Dermis blood vessel endothelial cell (primary cell): ENCODE measurements at regions not wholly inside any gene's neighbourhood (a gene's known extent, or its start where the extent isn't known, plus 50 kb on each side); places are given as distances from the start of the nearest gene placed in this dataset.
"Not testable (repeated sequence)": the region's sequence is repeated elsewhere in the genome, so short reads cannot be mapped to it uniquely, and the experiment has no call there.

Experiments used
- DNase-seq: peaks from one replicate; pipeline ENCODE4 v3.0.0; 2010

DNA sequence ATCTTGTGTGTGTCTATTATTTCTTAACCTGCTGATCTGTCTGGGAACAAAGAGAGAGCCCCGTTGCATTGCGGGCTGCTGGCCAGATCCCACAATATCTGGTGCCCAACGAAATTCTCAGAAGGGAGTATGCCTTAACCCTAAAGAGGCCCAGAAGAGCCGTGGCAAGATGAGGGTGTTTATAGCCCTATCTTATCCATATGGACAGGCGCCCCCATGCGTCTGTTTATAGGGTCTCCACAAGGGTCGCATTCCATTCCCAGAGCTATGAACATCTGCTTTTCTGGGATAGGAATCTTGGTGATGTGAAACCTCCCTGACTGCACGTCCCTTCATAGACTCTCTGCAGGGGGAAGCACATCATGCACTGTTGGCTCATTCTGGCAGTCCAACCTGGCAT lies 1262.5 kb downstream of the RAPGEF2 start:
- not testable (repeated sequence) for DNase-seq

DNA sequence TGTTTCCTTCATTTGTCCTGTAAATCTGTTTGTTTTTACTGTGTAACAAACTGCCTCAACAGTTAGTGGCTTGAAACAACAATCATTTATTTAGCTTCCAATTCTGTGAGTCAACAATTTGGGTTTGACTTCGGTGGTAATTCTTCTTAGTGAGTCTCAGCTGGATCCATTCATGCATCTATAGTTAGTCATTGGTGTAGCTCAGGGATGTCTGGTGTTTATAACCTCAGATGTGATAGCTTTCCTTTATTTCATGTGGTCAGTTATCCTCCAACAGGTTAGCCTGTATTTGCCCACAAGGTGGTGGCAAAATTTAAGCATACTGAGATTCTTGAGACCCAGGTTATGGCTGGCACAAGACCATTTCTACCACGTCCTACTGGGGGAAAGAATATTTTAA lies 1267.2 kb downstream of the RAPGEF2 start:
- no peak for DNase-seq

DNA sequence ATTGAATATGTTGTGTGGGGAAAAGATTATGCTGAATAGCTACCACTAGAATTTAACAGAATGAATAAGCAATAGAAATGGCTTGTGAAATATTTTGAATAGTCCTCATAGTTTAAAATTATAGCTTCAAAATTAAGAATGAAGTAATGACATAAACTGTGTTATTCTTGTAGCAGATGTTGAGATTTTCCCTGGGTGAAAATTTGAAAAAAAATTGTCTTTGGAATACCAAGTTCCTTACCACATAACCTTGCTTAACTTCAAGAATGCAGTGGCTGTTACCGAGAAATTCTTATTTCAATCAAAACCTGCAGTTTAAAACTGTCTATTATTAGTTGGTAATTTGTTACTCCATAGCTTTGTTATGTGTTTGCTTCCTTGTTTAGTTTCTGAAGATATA lies 1268.6 kb downstream of the RAPGEF2 start:
- no peak for DNase-seq

DNA sequence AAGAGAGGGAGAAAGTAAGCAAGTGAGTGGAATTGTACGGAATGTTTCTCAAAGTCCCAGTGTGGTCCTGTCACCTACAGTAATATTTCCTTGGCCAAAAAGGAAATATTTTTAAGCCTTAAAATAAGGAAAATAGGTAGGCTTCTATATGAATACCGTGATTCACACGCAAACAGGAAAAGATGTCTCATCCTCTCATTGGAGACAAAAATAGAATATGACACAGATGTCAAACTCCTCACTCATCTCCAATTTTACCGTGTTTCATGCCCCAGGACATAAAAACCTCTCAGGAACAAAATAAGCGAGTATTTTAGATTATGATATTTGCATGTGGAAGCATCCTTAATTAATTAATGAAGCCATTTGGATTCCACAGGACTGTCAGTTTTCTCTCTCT lies 1269.5 kb downstream of the RAPGEF2 start:
- DNase-seq: no peak

DNA sequence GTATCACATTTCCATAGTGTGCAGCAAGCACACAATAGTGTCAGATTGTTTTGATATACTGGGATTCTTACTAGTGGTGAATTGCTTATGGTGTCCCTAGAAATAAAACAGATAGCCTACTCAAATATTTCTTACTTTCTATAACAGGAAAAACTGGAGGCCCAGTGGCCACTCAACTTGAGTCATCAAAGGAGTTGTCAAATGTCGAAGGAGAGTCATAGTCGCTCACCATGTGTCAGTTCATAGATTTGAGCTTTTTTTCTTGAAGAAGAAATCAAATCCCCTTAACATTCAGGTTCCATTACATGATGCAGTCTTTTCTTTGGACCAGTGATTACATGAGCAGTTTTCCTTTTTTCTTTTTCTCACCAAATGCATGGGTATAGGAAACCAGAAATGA lies 1271.0 kb downstream of the RAPGEF2 start:
- no peak for DNase-seq

DNA sequence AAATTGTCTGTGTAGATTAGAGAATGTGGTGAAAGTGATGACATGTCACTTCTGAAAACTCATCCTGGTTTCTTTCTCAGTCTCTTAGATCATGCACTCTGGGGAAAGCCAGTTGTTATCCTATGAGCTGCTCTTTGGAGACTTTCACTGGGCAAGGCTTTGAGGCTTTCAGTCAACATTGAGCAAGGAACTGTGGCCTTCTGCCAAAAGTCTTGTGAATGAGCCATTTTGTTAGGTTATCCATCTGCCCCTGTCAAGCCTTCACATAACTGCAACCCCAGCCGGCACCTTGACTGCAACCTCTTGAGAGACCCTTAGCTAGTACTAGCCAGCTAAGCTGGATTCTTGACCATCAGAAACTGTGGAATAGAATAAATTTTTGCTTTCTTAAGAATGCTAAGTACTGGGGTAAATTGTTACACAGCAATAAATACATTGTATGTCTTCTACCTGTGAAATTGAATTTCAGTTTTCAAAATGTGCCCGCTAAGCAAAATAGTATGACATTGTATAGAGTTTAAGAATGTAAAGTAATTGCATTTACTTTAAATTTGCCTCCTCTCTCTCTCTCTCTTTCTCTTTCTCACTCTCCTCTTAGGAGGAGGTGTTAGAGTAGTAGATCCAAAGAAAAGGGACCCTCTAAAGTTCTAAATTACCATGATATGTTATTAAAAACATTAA lies 1273.0 kb downstream of the RAPGEF2 start:
- no peak for DNase-seq

DNA sequence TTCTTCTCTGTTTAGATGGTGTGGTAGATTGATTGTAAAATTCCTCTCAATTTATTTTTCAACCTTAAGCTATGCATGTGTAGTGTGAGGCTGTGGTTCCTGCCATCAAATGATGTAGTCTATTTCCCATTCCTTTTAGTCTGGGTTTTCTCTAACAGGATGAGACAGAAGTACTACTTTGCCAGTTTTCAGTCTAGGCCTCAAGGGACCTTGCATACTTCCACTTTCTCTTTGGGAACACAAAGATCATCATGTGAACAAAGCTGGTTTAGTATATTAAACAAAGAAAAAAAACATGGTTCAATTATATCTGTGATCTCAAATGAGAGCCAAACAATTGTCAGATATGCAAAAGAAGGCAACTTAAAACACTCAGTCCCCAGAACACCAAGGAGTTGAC lies 1284.0 kb downstream of the RAPGEF2 start:
- DNase-seq: no peak

DNA sequence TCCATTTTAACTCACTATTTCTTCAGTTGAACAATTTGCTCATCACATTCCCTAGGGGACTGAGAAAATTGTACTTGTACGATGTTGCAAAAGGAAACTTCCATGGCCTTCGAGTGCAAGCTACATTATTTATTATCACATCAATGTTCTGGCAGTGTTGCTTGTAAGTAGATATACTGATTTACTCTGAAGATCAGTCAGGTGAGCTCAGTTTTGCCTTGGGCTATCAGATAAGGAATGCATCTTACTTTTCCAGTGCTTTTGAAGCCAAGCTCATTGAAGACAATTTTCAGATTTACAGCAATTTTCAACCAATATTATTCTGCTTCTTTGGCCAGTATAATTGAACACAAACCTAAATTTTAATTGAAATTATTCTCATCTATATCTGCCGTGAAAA lies 1296.9 kb downstream of the RAPGEF2 start:
- DNase-seq: no peak

DNA sequence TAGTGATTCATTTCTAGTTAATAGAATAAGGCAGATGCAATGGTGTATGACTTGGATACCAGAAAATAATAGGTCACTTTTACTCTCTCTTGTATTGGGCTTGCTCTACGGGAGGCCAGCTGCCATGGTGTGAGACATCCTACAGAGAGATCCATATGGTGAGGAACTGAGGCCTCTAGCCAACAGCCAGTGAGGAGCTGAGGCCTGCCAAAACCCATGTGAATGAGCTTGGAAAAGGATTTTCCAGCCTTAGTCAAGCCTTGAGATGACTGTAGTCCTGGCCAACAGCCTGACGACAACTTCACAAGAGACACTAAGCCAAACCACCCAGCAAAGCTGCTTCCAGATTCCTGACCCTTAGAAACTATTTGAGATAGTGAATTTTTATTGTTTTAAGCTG lies 1300.2 kb downstream of the RAPGEF2 start:
- no peak for DNase-seq

DNA sequence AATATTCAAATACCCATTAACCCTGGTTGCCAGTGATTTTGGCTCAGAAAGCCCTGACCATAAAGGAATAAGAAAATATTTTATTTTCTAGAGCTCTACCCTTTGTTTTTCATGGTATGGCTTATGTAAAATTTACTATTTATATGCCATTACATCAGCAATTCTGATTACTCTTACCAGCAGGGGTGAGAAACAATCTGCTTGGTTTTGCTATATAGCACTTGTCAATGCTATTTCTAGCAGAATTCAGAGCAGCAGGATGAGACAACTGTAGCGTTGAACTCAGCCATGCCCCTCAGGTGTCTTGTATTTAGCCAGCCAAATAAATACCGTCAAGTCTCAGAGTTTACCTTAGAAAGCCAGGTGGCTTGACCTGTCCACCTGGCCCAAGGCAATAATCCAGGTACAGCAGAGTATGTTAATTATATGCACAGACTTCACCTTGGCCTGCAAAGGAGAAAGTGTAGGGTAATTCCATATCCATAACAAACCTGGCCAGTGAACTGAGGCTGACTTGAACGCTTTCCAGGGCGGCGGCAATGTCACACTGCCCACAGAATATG lies 1303.5 kb downstream of the RAPGEF2 start:
- DNase-seq: no peak

DNA sequence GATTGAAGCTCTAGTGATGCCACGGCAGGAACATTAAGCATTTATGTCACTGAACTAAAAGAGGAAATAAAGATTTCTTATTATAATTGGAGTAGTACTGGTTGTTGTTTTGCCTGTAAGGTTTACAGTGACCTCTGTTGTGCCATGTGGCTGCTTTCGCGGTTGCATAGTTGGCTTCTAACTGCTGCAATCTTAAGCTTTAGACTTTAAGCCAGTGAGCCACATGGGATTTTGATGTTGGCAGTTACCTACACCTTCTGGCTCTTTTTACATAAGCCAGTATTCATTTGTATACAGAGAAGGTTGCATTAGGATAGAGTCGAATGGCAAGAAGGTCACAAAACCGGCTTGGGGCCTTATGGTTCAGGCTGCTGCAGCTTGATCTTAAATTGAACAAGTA lies 1311.6 kb downstream of the RAPGEF2 start:
- DNase-seq: no peak

DNA sequence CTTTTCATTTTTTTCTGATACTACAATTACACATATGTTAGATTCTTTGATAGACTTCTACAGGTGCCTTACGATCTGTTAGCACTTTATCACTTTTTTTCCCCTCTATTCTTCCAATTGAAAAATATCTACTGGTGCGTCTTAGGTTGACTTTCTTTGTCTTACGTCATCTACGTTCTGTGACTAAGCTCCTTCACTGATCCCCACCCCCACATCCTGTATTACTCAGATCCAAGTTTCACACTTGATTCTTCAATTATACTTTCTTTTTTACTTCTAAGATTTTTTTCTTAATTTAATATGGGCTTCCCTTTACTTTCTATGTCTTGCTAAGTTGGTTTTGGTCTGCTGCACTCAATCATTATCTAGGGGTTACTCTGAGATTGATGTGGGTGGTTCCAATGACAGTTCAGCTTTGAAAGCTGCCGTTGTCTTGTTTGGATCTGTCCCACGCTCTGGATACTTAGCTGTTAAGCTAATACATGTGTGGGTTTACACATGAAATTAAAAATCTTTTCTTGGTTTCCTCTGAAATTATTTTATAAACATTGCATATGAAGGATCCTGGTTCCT lies 1321.1 kb downstream of the RAPGEF2 start:
- DNase-seq: no peak

DNA sequence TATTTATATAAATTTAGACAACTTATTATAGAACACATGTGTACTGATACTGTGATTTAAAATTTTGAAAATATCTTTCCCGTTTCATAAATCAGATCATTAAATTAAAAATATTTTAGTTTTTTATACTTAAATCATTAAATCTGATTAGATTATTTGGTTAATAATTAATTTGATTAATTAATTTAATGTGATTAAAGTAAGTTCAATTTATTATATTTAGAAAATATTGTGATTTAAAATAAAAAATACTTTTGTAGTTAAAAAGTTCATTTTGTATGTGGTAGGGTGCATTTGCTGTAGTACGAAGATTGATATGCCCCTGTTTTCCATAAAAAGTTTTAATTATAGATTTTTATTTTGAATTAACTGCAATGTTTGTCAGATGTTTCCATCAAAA lies 1323.4 kb downstream of the RAPGEF2 start:
- no peak for DNase-seq

DNA sequence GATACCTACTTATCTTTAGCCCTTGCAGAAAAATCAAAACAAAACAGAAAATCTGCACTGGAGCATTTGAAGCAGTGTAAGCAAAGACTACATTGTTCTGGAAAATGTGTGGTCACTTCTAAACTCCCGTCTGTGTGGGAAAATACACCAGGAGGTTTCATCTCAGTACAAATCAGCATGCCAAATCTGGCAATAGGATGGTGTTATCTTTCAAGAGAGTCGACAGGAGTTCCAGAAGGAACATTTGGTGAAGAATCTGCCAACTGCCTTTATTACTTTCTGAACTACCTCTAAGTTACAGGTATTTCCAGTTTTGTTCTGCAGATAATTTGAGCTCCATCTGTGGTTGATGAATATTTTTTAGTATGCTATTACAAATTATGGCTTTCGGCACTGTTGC lies 1348.0 kb downstream of the RAPGEF2 start:
- no peak for DNase-seq

DNA sequence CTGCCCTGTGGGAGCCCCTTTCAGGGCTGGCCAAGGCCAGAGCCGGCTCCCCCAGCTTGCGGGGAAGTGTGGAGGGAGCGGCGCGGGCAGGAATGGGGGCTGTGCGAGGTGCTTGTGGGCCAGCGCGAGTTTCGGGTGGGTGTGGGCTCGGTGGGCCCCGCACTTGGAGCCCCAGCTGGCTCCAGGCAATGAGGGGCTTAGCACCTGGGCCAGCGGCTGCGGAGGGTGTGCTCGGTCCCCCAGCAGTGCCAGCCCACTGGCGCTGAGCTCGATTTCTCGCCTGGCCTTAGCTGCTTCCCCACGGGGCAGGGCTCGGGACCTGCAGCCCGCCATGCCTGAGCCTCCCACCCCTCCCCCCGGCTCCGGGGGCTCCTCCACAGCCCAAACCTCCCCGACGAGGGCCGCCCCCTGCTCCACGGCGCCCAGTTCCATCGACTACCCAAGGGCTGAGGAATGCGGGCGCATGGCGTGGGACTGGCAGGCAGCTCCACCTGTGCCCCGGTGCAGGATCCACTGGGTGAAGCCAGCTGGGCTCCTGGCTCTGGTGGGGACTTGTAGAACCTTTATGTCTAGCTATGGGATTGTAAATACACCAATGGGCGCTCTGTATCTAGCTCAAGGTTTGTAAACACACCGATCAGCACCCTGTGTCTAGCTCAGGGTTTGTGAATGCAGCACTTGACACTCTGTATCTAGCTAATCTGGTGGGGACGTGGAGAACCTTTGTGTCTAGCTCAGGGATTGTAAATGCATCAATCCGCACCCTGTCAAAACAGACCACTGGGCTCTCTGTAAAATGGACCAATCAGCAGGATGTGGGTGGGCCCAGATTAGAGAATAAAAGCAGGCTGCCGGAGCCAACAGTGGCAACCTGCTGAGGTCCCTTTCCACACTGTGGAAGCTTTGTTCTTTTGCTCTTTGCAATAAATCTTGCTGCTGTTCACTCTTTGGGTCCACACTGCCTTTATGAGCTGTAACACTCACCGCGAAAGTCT lies 1379.1 kb downstream of the RAPGEF2 start:
- not testable (repeated sequence) for DNase-seq

DNA sequence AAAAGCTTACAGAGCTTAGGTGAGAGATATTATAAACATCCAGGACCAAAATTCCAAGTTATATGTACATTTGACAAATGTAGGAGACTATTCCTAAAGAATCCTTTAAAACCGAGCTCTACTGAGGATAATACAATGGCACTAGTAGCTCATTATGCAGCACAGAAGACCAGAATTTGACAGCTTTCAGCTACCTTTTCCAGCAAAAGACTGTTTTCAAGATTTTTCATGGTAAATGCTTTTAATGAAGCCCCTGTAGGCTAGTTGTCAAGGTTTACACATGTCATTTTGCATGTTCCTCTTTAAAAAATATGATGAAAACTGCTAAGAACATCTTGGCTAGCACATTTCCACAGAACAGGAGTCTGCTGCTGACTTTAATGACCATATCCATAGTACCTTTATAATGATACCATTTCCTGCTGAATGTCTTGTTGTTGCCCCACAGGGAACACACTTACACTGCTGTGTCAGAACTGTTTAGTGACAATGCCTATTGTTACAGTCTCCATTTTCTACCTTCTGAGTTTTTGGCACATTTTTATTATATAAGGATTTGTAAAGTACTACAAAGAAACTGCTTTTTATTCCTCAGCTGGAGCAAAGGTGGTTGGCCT lies 1382.3 kb downstream of the RAPGEF2 start:
- DNase-seq: no peak

DNA sequence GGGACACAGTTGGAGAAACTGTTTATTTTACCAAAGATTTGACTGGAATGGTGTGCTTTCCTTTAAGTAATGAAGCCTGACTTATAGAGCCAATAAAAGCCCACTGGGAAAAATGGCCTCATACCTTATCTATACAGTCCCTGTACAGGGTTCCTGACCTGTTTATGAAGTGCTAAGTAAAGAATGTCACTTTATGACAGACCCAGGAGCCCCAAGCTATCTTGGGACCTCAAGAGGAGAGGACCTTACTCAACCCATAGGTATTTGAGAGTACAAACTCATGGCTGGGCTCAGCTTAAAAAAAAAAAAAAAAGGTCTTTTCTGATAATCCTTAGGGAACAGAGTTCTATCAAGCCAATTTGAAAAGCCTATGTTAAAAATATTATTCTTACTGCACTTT lies 1389.3 kb downstream of the RAPGEF2 start:
- DNase-seq: no peak

DNA sequence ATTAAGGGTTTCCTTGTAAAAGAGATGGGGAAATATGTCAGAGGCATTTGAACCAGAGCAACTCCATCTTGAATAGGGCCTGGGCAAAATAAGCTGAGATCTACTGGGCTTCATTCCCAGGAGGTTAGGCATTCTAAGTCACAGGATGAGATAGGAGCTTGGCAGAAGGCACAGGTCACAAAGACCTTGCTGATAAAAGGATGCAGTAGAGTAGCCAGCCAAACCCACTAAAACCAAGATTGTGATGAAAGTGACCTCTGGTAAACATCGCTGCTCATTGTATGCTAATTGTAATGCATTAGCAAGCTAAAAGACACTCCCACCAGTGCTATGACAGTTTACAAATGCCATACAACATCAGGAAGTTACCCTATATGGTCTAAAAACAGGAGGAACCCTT lies 1390.3 kb downstream of the RAPGEF2 start:
- no peak for DNase-seq

DNA sequence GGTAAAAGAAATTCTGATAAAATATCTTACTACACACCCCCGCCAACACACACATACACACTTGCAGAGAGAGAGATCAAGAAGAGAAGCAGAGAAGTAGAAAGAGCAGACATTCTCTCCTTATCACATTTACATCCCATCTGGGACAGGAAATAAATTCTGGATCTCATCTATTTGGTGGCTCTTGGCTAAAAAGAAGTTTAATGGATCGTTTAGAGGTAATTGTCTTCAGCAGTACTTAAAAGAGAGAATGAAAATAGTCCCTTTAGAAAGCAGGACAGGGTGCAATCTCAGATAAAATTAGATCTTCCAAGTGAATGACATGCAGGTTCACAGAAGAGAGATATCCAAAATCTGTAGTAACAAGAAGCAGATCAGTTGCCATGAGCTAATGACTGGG lies 1392.5 kb downstream of the RAPGEF2 start:
- DNase-seq: no peak

DNA sequence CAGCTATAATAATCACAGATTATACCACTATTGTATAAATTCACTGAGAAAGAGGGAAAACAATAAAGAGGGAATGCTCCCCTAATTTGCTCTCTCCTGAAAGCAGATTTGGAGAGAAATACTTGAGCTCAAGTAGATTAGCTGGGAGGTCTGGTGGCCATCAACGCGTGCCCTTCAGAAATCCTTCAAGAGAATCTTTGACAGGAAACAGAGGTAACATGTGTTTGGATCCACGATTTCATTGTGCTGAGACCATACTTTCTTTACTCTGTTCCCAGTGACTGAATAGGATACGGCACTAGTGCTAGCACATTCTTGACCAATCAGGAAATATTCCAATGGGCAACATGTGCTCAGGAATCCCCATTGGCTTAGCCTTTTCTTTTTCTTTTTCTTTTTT lies 1395.3 kb downstream of the RAPGEF2 start:
- no peak for DNase-seq

DNA sequence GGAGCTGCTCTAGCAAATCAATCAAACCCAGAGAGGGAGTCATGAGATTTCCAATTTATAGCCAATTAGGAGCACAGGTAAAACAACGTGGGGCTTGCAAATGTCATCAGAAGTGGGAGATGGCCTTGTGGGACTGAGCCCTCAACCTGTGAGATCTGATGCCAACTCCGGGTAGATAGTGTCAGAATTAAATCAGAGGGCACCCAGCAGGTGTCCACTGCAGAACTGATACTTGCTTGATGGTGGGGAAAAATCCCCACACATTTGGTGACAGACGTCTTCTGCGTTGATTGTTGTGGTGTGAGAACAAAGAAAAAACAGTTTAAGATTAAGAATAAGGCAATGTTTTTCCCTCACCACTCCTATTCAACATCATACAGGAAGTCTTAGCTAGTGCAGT lies 1402.8 kb downstream of the RAPGEF2 start:
- no peak for DNase-seq

DNA sequence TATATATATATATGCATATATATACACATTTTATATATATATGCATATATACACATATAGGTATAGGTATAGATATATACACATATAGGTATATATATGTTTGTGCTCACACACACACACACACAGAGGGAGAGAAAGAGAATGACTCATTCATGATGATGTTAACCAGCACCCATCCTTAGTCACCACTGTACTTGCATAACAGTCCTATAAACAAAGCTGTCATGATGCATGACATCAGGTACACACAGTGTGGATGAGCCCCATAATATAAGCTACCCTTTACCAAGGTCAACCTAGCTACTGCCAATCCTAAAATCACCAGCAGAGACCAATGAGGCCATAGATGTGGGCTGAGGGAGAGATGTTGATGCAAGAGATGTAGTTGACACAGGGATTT lies 1408.0 kb downstream of the RAPGEF2 start:
- no peak for DNase-seq

DNA sequence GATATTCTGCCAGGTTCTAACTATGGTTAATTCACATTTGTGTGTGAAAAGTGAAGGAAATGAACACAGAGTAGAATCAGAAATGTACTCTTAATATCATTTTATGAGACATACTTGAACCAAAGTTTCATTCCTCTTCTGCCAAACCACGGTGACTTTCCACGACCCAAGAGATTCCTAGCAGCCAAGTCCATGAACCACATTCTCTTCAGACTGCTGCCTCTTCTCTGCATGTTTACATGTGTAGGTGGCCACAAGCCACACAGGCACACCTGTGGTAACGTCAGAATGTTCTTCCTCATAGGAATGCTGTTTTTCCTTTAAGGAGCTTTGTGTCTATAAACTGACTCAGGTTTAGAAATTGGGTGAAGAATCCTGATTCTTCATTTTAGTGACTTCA lies 1411.2 kb downstream of the RAPGEF2 start:
- DNase-seq: no peak
